SK-N-SH (cell line): ENCODE measurements at regions not wholly inside any gene's neighbourhood (a gene's known extent, or its start where the extent isn't known, plus 50 kb on each side); places are given as distances from the start of the nearest gene placed in this dataset.

ENCODE experiments used
- CTCF ChIP-seq: fragments of 200-600 bp; sonication (generic); IDR thresholded peaks from 2 replicates; pipeline ENCODE4 v1.6.1; 2017; ENCODE audit warnings: antibody characterized with exemption, mild to moderate bottlenecking, moderate library complexity
- EZH2phosphoT487 ChIP-seq: fragments of 200-600 bp; sonication (generic); IDR thresholded peaks from 2 replicates; pipeline ENCODE4 v1.6.1; 2017; ENCODE audit warnings: low read depth, mixed run types, mild to moderate bottlenecking, antibody characterized with exemption, moderate library complexity, borderline replicate concordance
- FOSL2 ChIP-seq: IDR thresholded peaks from 2 replicates; pipeline ENCODE4 v1.4.0; 2012; ENCODE audit warnings: low read depth, mild to moderate bottlenecking, moderate library complexity, borderline replicate concordance
- MAX ChIP-seq: IDR thresholded peaks from 2 replicates; pipeline ENCODE4 v1.4.0; 2012; ENCODE audit warnings: low read depth
- MXI1 ChIP-seq: IDR thresholded peaks from 2 replicates; pipeline ENCODE4 v1.6.1; 2012; ENCODE audit warnings: mild to moderate bottlenecking, low read depth, low read length, improper control_type of control experiment
- POLR2AphosphoS5 ChIP-seq: IDR thresholded peaks from 2 replicates; pipeline ENCODE4 v1.6.1; 2012; ENCODE audit warnings: low read depth, low read length
- SIN3A ChIP-seq: IDR thresholded peaks from 2 replicates; pipeline ENCODE4 v1.6.1; 2012; ENCODE audit warnings: low read depth, mild to moderate bottlenecking, low read length, moderate library complexity, borderline replicate concordance
- TAF1 ChIP-seq: IDR thresholded peaks from 2 replicates; pipeline ENCODE4 v1.6.1; 2012; ENCODE audit warnings: low read depth, mild to moderate bottlenecking, low read length, moderate library complexity, borderline replicate concordance
- YY1 ChIP-seq: IDR thresholded peaks from 2 replicates; pipeline ENCODE4 v1.4.0; 2012; ENCODE audit warnings: low read depth, mild to moderate bottlenecking
- TF ChIP-seq, protein P1 (sequence below): fragments of 150-350 bp; IDR thresholded peaks from 2 replicates; pipeline ENCODE4 v1.6.1; 2017; ENCODE audit warnings: antibody characterized with exemption, low read length, low read depth, borderline replicate concordance

- TF ChIP-seq CTCF (peak; percentile 93), MAX (no peak), MXI1 (no peak), SIN3A (no peak), YY1 (no peak), EZH2phosphoT487 (no peak), POLR2AphosphoS5 (no peak), FOSL2 (no peak), TAF1 (no peak)
- TF ChIP-seq, protein P1, sequence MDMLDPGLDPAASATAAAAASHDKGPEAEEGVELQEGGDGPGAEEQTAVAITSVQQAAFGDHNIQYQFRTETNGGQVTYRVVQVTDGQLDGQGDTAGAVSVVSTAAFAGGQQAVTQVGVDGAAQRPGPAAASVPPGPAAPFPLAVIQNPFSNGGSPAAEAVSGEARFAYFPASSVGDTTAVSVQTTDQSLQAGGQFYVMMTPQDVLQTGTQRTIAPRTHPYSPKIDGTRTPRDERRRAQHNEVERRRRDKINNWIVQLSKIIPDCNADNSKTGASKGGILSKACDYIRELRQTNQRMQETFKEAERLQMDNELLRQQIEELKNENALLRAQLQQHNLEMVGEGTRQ, result no peak
Observed at GRCh38 chr7:142357953-142358520, 100.2 kb upstream of the PRSS58 start.
